A673 (cell line): ENCODE measurements at regions not wholly inside any gene's neighbourhood (a gene's known extent, or its start where the extent isn't known, plus 50 kb on each side); places are given as distances from the start of the nearest gene placed in this dataset.

ENCODE experiments used
- CTCF ChIP-seq: fragments of 300-800, 200-600 bp; sonication (generic); conservative IDR thresholded peaks from 2 replicates; pipeline ENCODE4 v1.5.1; 2017; ENCODE audit warnings: low read depth, mild to moderate bottlenecking, antibody characterized with exemption, low read length, moderate library complexity, mixed read lengths
- EZH2 ChIP-seq: fragments of 200-600 bp; sonication (generic); IDR thresholded peaks from 2 replicates; pipeline ENCODE4 v1.6.1; 2017; ENCODE audit warnings: borderline replicate concordance, low read depth, mild to moderate bottlenecking, mixed read lengths, antibody characterized with exemption, low read length; ENCODE audit not compliant: poor library complexity, severe bottlenecking

- TF ChIP-seq CTCF (no peak), EZH2 (no peak)
These were observed 412.9 kb upstream of the FMR1 start for GRCh38 chrX:147498796-147499195.
